Cardiac muscle cell (in vitro differentiated cells and primary cell): ENCODE measurements at regions not wholly inside any gene's neighbourhood (a gene's known extent, or its start where the extent isn't known, plus 50 kb on each side); places are given as distances from the start of the nearest gene placed in this dataset.

Experiments used
- DNase-seq, 2 donors: peaks; one replicate each; pipeline versions ENCODE4 v3.0.0 to v3.0.0-alpha.2; 2010 to 2017; ENCODE audit warnings: low read depth in 1 of 2, low spot score in 1 of 2
- H3K27ac ChIP-seq: fragments of 200-600 bp; sonication (generic); 2 replicates; pipeline ENCODE4 v1.5.1; 2016
- H3K27me3 ChIP-seq: fragments of 200-600 bp; sonication (generic); 2 replicates; pipeline ENCODE4 v1.6.0; 2016; ENCODE audit warnings: control low read depth
- H3K36me3 ChIP-seq: fragments of 200-600 bp; sonication (generic); 2 replicates; pipeline ENCODE4 v1.5.1; 2016; ENCODE audit warnings: control low read depth
- H3K4me1 ChIP-seq: fragments of 200-600 bp; sonication (generic); 2 replicates; pipeline ENCODE4 v1.8.1; 2017; ENCODE audit warnings: low read depth, mild to moderate bottlenecking, mixed run types
- H3K4me3 ChIP-seq: fragments of 200-600 bp; sonication (generic); 2 replicates; pipeline ENCODE4 v1.5.1; 2016; ENCODE audit warnings: mild to moderate bottlenecking
- H3K9me3 ChIP-seq: fragments of 200-600 bp; sonication (generic); 2 replicates; pipeline ENCODE4 v1.5.1; 2017; ENCODE audit warnings: low read depth, mild to moderate bottlenecking, control low read depth
- TF ChIP-seq, protein P1 (sequence below): IDR thresholded peaks from 2 replicates; pipeline ENCODE4 v1.5.1; 2012; ENCODE audit warnings: low read depth, mild to moderate bottlenecking, low read length

DNA sequence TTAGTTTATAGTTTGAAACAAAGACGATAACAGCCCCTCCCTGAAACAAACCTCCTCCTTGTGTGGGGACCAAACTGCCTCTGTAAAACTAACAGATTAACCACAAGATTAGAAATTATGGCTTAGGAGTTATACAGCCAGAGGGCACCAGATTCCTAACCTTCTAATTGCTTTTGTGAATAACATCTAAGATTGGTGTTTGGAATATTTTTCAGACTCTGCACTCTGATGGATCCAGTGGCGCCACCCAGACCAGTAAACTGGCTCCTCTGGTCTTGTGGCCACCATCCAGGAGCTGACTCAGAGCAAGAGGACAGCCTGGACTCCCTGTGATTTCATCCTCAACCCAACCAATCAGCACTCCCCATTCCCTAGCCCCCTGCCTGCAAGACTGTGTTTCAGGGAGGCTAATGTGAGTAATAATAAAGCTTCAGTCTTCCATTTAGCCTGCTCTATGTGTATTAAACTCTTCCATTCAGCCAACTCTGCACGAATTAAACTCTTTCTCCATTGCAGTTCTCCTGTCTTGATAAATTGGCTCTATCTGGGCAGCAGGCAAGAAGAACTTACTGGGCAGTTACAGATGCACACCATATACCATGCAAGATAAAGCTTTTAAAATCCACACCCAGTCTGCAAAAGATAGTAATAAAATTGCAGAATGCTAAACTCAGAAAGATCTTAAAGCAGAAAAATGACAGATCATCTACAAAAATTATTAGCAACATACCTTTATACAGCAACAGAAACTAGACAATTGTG, 58.5 kb upstream of the SLC22A16 start:
- TF ChIP-seq, protein P1, sequence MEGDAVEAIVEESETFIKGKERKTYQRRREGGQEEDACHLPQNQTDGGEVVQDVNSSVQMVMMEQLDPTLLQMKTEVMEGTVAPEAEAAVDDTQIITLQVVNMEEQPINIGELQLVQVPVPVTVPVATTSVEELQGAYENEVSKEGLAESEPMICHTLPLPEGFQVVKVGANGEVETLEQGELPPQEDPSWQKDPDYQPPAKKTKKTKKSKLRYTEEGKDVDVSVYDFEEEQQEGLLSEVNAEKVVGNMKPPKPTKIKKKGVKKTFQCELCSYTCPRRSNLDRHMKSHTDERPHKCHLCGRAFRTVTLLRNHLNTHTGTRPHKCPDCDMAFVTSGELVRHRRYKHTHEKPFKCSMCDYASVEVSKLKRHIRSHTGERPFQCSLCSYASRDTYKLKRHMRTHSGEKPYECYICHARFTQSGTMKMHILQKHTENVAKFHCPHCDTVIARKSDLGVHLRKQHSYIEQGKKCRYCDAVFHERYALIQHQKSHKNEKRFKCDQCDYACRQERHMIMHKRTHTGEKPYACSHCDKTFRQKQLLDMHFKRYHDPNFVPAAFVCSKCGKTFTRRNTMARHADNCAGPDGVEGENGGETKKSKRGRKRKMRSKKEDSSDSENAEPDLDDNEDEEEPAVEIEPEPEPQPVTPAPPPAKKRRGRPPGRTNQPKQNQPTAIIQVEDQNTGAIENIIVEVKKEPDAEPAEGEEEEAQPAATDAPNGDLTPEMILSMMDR, result peak; percentile 10
- Histone ChIP-seq H3K27ac (no peak overlapping the region), H3K9me3 (no peaks in the 10 kb centered on the region), H3K4me1 (peaks cover 8% of the 10 kb centered on the region), H3K27me3 (no peaks in the 10 kb centered on the region), H3K36me3 (no peaks in the 10 kb centered on the region), H3K4me3 (no peak overlapping the region)
- peak in 1 of 2 donors; percentile 83 for DNase-seq

GRCh38 chr6:110532431-110532830, 56.0 kb upstream of the SLC22A16 start:
- no peak for DNase-seq
- H3K4me3 ChIP-seq, result no peak overlapping the region
- H3K27me3 ChIP-seq, result no peaks in the 10 kb centered on the region
- H3K9me3 ChIP-seq, result no peaks in the 10 kb centered on the region
- H3K4me1 ChIP-seq, result peaks cover 7% of the 10 kb centered on the region
- H3K27ac ChIP-seq, result no peak overlapping the region
- H3K36me3 ChIP-seq, result no peaks in the 10 kb centered on the region
- TF ChIP-seq, protein P1, result no peak

- Histone ChIP-seq H3K4me1 (no peaks in the 10 kb centered on the region), H3K36me3 (no peaks in the 10 kb centered on the region), H3K9me3 (no peaks in the 10 kb centered on the region), H3K27ac (no peak overlapping the region), H3K27me3 (no peaks in the 10 kb centered on the region), H3K4me3 (no peak overlapping the region)
- DNase-seq, result no peak
- TF ChIP-seq, protein P1, result no peak
Observed at GRCh38 chr6:110530671-110531070, 54.3 kb upstream of the SLC22A16 start.

GRCh38 chr6:110529907-110530306, 53.5 kb upstream of the SLC22A16 start:
- DNase-seq, result no peak
- no peaks in the 10 kb centered on the region for H3K27me3 ChIP-seq
- no peak overlapping the region for H3K27ac ChIP-seq
- H3K9me3 ChIP-seq, result no peaks in the 10 kb centered on the region
- TF ChIP-seq, protein P1, result no peak
- H3K36me3 ChIP-seq, result no peaks in the 10 kb centered on the region
- no peaks in the 10 kb centered on the region for H3K4me1 ChIP-seq
- H3K4me3 ChIP-seq, result no peak overlapping the region

GRCh38 chr6:110529355-110529754, 52.9 kb upstream of the SLC22A16 start:
- H3K9me3 ChIP-seq, result no peaks in the 10 kb centered on the region
- no peak overlapping the region for H3K4me3 ChIP-seq
- DNase-seq, result peak in 1 of 2 donors; percentile 50
- no peak overlapping the region for H3K27ac ChIP-seq
- H3K36me3 ChIP-seq, result no peaks in the 10 kb centered on the region
- TF ChIP-seq, protein P1, result no peak
- no peaks in the 10 kb centered on the region for H3K4me1 ChIP-seq
- H3K27me3 ChIP-seq, result no peaks in the 10 kb centered on the region
